HT1080 (cell line): ENCODE measurements at regions not wholly inside any gene's neighbourhood (a gene's known extent, or its start where the extent isn't known, plus 50 kb on each side); places are given as distances from the start of the nearest gene placed in this dataset.
"Not testable (repeated sequence)": the region's sequence is repeated elsewhere in the genome, so short reads cannot be mapped to it uniquely, and the experiment has no call there.

ENCODE experiments used
- DNase-seq: peaks from one replicate; pipeline ENCODE4 v3.0.0-alpha.2; 2015; ENCODE audit warnings: low read depth

DNA sequence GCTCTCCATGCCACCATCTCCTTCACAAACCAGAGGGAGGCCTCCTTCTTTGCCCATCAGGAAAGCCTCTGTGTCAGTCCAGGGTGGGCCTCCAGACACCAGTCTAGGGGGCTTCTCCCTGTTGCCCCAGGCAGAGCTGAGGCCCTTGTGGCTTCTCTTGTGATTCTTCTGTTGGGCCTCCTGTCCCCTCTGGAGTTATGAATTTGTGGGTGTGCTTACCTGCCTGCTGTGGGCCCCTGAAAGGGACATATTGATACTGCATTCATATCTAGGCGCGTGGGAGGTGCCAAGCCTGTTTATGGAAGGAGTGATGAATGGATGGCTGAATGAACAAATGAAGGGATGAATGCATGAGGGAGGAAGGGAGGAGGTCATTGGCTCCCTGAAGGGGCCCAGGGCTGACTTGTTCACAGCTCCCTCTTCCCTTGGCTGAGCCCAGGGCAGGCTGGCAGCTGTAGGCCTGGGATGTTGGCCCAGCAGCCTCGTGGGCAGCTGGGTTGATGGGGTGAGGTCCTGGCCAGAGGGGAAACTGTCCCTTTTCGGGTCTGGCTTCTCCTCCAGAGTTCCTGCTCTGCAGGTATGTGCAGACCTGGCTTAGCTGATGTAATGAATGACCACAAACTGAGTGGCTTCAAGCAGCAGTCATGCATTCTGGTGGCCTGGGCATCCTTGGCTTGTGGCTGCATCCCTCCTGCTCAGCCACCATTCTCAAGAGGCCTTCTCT, 195.4 kb downstream of the GOLGA6L6 start:
- DNase-seq = no peak

DNA sequence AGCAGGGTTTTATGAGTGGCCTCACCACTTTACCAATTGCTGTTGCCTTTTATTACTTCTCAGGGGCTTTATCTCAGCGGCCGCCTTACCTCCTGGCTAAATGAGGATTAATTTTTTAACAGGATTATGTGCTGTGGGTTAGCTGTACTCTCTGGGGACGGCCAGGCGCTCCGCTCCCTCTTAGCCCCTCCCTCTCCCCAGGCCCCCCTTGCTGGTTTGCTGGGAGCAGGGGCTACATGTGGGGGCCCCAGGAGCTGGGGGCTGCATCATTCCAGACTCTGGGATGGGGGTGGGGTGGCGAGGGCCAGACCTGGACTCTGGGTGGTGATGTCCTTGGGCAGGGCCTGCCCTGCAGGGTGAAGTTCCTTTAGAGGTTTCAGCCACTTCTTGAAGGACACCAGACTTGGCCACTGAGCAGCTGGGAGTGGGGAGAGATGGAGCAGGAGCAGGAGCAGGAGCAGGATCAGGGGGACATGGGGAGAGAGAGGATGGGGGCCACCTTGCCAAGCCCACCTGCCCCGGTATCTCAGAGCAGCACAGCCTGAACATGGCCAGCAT, 196.1 kb downstream of the GOLGA6L6 start:
- DNase-seq = no peak

DNA sequence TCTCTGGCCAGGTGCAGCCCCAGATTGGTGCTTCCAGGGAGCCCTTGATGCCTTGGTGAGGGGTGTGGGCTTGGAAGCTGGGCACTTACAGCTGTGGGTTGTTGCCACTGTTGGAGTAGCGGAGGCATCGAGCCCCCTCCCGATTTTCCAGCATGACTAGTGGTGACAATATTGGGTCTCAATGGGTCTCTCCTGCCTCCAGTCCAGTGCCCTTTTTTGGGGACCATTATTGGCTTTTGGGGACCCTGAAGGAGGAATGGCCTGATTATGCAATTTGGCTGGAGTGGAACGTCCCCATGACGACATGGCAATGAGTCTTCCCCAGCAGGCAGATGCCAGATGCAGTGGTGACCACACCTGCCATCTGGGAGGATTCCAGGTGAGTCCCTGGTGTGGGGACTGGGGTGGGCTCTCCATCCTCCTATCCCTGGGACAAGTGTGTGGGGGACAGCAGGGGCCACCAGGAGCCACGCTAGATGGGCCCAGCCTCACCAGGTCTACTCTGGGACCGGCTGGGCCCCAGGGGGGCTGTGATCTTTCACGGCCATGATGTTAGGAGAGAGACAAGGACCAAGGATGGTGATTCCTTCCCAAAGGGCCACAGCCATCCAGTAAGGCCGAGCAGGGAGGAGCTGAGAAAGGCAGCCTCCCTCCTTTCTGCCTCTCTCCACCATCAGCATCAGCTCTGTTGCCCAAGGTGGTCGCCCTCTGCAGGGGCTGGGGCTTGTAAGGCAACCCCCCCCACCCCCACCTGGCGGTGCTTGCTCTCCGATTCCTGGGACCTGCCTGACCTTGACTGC, 196.8 kb downstream of the GOLGA6L6 start:
- DNase-seq = no peak

DNA sequence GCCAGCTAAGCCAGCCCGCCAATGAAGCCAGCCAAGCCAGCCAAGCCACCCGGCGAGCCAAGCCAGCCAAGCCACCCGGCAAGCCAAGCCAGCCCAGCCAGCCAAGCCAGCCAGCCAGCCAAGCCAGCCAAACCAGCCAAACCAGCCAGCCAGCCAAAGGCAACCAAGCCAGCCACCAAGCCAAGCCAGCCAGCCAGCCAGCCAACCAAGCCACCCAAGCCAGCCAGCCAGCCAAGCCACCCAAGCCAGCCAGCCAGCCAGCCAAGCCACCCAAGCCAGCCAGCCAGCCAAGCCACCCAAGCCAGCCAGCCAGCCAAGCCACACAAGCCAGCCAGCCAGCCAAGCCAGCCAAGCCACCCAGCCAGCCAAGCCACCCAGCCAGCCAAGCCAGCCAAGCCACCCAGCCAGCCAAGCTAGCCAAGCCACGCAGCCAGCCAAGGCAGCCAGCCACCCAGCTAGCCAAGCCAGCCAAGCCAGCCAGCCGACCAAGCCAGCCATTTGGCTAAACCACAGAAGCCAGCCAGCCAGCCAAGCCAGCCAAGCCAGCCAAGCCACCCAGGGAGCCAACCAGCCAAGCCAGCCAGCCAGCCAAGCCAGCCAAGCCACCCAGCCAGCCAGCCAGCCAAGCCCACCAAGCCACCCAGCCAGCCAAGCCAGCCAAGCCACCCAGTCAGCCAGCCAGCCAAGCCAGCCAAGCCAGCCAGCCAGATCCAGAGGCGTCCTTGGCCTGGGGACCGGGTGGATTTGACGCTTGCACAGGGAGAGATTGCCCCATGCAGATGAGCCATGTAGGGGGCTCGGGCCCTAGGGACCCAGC, 198.0 kb downstream of the GOLGA6L6 start:
- not testable (repeated sequence) for DNase-seq

DNA sequence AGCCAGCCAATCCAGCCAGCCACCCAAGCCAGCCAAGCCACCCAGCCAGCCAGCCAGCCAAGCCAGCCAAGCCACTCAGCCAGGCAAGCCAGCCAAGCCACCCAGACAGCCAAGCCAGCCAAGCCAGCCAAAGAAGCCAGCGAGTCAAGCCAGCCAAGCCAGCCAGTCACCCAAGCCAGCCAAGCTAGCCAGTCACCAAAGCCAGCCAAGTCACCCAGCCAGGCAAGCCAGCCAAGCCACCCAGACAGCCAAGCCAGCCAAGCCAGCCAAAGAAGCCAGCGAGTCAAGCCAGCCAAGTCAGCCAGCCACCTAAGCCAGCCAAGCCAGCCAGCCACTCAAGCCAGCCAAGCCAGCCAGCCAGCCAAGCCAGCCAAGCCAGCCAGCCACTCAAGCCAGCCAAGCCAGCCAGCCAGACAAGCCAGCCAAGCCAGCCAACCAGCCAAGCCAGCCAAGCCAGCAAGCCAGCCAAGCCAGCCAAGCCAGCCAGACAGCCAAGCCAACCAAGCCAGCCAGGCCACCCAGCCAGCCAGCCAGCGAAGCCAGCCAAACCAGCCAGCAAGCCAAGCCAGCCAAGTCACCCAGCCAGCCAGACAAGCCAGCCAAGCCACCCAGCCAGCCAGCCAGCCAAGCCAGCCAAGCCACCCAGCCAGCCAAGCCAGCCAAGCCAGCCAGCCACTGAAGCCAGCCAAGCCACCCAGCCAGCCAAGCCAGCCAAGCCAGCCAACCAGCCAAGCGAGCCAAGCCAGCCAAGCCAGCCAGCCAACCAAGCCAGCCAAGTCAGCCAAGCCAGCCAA, 198.8 kb downstream of the GOLGA6L6 start:
- DNase-seq = not testable (repeated sequence)

DNA sequence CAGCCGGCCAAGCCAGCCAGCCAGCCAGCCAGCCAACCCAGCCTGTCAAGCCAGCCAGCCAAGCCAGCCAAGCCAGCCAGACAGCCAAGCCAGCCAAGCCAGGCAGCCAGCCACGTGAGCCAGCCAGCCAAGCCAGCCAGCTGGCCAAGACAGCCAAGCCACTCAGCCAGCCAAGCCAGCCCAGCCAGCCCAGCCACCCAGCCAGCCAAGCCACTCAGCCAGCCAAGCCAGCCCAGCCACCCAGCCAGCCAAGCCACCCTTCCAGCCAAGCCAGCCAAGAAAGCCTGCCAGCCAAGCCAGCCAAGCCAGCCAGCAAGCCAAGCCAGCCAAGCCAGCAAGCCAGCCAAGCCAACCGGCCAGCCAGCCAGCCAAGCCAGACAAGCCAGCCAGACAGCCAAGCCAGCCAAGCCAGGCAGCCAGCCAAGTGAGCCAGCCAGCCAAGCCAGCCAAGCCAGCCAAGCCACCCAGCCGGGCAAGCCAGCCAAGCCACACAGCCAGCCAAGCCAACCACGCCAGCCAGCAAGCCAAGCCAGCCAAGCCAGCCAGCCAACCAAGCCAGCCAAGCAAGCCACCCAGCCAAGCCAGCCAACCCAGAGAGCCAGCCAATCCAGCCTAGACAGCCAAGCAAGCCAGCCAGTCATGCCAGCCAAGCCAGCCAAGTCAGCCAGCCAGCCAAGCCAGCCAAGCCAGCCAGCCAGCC, 199.5 kb downstream of the GOLGA6L6 start:
- DNase-seq = no peak

DNA sequence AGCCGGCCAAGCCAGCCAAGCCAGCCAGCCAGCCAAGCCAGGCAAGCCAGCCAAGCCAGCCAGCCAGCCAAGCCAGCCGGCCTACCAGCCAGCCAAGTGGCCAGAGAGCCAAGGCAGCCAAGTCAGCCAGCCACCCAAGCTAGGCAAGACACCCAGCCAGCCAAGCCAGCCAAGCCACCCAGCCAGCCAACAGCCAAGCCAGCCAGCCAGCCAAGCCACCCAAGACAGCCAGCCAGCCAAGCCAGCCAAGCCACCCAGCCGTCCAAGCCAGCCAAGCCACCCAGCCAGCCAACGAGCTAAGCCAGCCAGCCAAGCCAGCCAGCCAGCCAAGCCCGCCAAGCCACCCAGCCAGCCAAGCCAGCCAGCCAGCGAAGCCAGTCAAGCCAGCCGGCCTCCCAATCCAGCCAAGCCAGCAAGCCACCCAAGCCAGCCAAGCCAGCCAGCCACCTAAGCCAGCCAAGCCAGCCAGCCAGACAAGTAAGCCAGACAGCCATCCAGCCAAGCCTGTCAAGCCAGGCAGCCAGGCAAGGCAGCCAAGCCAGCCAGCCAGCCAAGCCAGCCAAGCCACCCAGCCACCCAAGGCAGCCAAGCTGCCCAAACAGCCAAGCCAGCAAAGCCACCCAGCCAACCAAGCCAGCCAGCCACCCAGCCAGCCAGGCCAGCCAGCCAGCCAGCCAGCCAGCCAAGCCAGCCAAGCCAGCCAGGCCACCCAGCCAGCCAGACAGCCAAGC, 200.5 kb downstream of the GOLGA6L6 start:
- DNase-seq = no peak

DNA sequence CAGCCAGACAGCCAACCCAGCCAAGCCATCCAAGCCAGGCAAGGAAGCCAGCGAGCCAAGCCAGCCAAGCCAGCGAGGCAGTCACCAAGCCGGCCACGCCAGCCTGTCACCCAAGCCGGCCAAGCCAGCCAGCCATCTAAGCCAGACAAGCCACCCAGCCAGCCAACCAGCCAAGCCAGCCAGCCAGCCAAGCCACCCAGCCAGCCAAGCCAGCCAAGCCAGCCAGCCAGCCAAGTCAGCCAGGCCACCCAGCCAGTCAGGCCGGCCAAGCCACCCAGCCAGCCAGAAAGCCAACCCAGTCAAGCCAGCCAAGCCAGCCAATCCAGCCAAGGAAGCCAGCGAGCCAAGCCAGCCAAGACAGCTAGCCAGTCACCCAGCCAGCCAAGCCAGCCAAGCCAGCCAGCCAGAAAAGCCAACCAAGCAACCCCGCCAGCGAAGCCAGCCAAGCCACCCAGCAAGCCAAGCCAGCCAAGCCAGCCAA, 201.2 kb downstream of the GOLGA6L6 start:
- no peak for DNase-seq

DNA sequence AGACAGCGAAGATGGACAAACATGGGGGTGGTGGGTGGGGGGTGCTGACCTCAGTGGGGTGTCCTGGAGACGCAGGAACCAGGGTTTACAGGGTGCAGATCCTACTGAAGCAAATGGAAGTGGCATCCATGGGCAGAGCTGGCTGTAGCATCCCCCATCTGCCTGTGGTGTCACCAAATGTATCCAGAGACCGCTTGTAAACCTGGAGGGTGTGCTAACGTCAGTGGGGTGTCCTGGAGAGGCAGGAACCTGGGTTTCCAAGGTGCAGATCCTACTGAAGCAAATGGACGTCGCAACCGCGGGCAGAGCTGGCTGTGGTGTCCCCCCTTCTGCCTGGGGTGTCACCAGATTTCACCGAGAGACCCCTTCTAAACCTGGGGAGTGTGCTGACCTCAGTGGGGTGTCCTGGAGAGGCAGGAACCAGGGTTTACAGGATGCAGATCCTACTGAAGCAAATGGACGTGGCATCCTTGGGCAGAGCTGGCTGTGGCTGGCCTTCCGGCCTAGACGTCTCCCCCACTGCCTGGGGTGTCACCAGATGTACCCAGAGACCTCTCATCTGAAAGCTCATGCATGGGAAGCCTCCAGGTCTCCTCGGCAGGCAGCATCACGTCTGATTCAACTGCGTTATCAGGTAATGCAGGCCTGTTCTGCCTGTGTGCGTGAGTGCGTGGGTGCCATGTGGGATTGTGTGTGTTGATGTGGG, 202.4 kb downstream of the GOLGA6L6 start:
- DNase-seq = not testable (repeated sequence)

DNA sequence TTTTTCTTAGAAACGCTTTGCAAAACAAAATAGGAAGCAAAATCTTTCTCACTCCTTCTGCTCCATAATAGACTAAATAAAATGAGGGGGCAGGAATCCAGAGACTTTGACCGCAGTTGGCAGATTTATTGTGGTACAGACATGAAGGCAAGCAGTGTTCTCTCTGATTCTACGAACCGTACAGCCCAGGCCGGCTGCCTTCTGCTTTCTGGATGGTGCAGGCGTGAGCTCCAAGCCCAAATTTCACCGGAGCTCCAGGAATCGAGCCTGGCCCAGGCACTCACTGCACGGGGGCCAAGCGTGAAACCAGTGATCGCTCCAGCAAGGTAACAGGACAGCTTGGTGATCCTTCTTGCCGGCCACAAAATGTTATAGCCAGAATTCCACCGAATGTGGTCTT, 202.9 kb downstream of the GOLGA6L6 start:
- not testable (repeated sequence) for DNase-seq

DNA sequence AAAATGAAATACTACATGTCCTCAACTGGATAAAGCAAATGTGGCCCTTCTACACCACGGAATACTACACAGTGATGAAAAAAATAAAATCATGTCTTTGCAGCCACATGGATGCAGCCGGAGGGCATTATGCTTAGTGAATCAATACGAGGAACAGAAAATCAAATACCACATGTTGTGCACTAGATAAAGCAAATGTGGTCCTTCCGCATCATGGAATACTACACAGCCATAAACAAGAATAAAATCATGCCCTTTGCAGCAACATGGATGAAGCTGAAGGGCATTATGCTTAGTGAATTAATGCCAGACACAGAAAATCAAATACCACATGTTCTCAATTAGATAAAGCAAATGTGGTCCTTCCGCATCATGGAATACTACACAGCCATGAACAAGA, 204.4 kb downstream of the GOLGA6L6 start:
- DNase-seq = not testable (repeated sequence)

DNA sequence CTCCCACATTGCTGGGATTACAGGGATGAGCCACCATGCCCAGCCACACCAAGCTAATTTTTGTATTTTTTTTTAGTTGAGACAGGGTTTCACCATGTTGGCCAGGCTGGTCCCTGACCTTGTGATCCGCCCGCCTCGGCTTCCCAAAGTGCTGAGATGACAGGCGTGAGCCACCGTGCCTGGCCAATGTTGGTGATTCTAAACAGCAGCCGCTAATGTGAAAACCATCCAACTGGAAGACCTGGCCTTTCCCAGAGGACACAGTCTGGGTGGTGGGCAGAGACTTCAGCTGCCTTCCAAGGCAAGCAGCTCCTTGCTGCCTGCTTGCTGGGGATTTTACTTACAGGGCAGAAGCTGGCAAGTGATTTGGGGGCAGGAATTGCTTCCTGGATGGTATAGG, 207.1 kb downstream of the GOLGA6L6 start:
- DNase-seq = not testable (repeated sequence)

DNA sequence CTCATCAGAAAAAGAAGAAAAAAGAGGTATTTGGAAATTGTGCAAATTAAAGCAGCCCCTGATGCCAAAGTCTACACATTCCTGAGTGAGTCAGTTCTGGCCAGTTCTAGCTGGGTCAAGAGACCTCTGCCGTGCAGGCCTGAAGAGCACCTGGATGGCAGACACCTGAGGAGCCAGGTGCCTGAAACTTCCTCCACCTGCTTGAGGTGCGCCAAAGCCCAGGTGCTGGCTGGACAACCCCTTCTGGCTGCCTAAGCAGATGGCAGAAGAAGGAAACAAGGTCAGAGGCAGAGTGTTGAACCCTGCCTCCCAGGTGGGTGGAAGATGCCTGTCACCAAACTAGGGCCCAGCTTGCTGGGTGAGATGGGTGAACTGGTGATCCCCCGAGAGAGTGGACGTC, 215.8 kb downstream of the GOLGA6L6 start:
- DNase-seq = not testable (repeated sequence)

DNA sequence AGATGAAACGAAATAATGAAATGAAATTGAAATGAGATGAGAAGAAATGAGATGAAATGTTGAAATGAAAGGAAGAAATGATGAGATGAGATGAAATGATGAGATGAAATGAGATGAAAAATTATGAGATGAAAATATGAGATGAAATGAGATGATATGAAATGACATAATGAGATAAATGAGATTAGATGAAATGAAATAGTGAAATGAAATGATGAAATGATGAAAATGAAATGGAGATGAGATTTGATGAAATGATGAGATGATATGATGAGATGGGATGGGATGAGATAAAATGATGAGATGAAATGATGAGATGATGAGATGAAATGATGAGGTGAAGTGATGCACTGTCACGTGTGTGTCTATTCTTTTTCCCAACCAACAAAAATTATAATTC, 224.5 kb downstream of the GOLGA6L6 start:
- not testable (repeated sequence) for DNase-seq

DNA sequence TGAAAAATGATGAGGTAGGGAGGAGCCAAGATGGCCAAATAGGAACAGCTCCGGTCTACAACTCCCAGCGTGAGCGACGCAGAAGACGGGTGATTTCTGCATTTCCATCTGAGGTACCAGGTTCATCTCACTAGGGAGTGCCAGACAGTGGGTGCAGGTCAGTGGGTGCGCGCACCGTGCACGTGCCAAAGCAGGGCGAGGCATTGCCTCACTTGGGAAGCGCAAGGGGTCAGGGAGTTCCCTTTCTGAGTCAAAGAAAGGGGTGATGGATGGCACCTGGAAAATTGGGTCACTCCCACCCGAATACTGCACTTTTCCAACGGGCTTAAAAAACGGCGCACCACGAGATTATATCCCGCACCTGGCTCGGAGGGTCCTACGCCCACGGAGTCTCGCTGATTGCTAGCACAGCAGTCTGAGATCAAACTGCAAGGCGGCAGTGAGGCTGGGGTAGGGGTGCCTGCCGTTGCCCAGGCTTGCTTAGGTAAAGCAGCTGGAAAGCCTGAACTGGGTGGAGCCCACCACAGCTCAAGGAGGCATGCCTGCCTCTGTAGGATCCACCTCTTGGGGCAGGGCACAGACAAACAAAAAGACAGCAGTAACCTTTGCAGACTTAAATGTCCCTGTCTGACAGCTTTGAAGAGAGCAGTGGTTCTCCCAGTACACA, 230.5 kb downstream of the GOLGA6L6 start:
- DNase-seq = not testable (repeated sequence)

DNA sequence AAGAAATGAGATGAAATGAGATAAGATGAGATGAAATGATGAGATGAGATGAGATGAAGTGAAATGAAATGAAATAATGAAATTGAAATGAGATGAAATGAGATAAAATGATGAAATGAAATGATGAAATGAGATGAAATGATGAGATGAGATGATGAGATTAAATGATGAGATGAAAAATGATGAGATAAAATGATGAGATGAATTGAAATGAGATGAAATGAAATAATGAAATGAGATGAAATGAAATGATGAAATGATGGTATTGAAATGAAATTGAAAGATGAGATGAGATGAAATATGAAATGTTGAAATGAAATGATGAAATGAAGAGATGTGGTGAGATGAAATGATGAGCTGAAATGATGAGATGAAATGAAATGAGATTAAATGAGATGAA, 231.0 kb downstream of the GOLGA6L6 start:
- no peak for DNase-seq

DNA sequence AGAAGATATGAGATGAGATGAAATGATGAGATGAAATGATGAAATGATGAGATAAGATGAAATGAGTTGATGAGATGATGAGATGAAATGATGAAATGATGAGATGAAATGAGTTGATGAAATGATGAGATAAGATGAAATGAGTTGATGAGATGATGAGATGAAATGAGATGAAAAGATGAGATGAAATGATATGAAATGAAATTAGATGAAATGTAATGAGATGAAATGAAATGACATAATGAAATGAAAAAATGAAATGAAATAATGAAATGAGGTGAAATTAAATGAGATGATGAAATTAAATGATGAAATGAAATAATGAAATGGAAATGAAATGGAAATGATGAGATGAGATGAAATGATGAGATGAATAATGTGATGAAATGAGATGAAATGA, 231.6 kb downstream of the GOLGA6L6 start:
- DNase-seq = not testable (repeated sequence)

DNA sequence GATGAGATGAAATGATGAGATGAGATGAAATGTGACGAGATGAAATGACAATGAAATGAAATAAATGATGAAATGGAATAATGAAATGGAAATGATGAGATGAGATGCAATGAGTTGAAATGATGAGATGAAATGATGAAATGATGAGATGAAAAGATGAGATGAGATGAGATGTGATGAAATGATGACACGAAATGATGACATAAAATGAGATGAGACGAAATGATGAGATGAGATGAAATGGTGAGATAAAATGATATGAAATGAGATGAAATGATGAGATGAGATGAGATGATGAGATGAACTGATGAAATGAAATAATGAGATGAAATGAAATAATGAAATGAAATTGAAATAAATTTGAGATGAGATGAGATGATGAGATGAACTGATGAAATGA, 232.2 kb downstream of the GOLGA6L6 start:
- not testable (repeated sequence) for DNase-seq
